Memory B cell (primary cell): ENCODE measurements at regions not wholly inside any gene's neighbourhood (a gene's known extent, or its start where the extent isn't known, plus 50 kb on each side); places are given as distances from the start of the nearest gene placed in this dataset.

Source experiments
- ATAC-seq: fragments of 150-1000 bp; cut with Tn5 transposase; 2 replicates; pipeline ENCODE4 v1.10.0; 2021; ENCODE audit warnings: low read depth, mild to moderate bottlenecking, moderate library complexity
- DNase-seq, 2 donors: peaks; one replicate each; pipeline ENCODE4 v3.0.0; 2022; ENCODE audit warnings: low spot score in 2 of 2
- H3K27ac Mint-ChIP-seq: one replicate; pipeline ENCODE4 v1.8.0; 2022; ENCODE audit warnings: mild to moderate bottlenecking, moderate library complexity, mixed read lengths
- H3K27me3 Mint-ChIP-seq: one replicate; pipeline ENCODE4 v1.8.0; 2022; ENCODE audit warnings: mixed read lengths
- H3K36me3 Mint-ChIP-seq: one replicate; pipeline ENCODE4 v1.8.0; 2022; ENCODE audit warnings: mild to moderate bottlenecking, mixed read lengths
- H3K4me1 Mint-ChIP-seq: one replicate; pipeline ENCODE4 v1.8.0; 2022; ENCODE audit warnings: mixed read lengths
- H3K4me3 Mint-ChIP-seq: one replicate; pipeline ENCODE4 v1.8.0; 2022; ENCODE audit warnings: mild to moderate bottlenecking, moderate library complexity, mixed read lengths
- H3K9me3 Mint-ChIP-seq: one replicate; pipeline ENCODE4 v1.8.0; 2022; ENCODE audit warnings: mixed read lengths

GRCh38 chr12:115362339-115362976, 678.5 kb upstream of the TBX3 start:
- no peak overlapping the region for H3K4me3 Mint-ChIP-seq
- peaks cover 3% of the 10 kb centered on the region for H3K27me3 Mint-ChIP-seq
- no peaks in the 10 kb centered on the region for H3K4me1 Mint-ChIP-seq
- ATAC-seq (no peak), DNase-seq (no peak)
- no peak overlapping the region for H3K27ac Mint-ChIP-seq
- no peaks in the 10 kb centered on the region for H3K36me3 Mint-ChIP-seq
- peaks cover 4% of the 10 kb centered on the region for H3K9me3 Mint-ChIP-seq

GRCh38 chr12:115357681-115358080, 673.7 kb upstream of the TBX3 start:
- ATAC-seq (no peak), DNase-seq (no peak)
- no peaks in the 10 kb centered on the region for H3K9me3 Mint-ChIP-seq
- H3K4me1 Mint-ChIP-seq = no peaks in the 10 kb centered on the region
- H3K4me3 Mint-ChIP-seq = no peak overlapping the region
- no peaks in the 10 kb centered on the region for H3K27me3 Mint-ChIP-seq
- H3K36me3 Mint-ChIP-seq = no peaks in the 10 kb centered on the region
- no peak overlapping the region for H3K27ac Mint-ChIP-seq

GRCh38 chr12:115355301-115355700, 671.3 kb upstream of the TBX3 start:
- ATAC-seq (no peak), DNase-seq (no peak)
- H3K36me3 Mint-ChIP-seq = no peaks in the 10 kb centered on the region
- H3K27me3 Mint-ChIP-seq = no peaks in the 10 kb centered on the region
- no peak overlapping the region for H3K4me3 Mint-ChIP-seq
- no peak overlapping the region for H3K27ac Mint-ChIP-seq
- H3K9me3 Mint-ChIP-seq = no peaks in the 10 kb centered on the region
- H3K4me1 Mint-ChIP-seq = no peaks in the 10 kb centered on the region

GRCh38 chr12:115354007-115354890, 670.3 kb upstream of the TBX3 start:
- H3K27ac Mint-ChIP-seq = no peak overlapping the region
- no peaks in the 10 kb centered on the region for H3K4me1 Mint-ChIP-seq
- H3K4me3 Mint-ChIP-seq = no peak overlapping the region
- DNase-seq (no peak), ATAC-seq (no peak)
- H3K36me3 Mint-ChIP-seq = no peaks in the 10 kb centered on the region
- H3K9me3 Mint-ChIP-seq = no peaks in the 10 kb centered on the region
- no peaks in the 10 kb centered on the region for H3K27me3 Mint-ChIP-seq

- H3K9me3 Mint-ChIP-seq = no peaks in the 10 kb centered on the region
- no peak overlapping the region for H3K4me3 Mint-ChIP-seq
- no peaks in the 10 kb centered on the region for H3K4me1 Mint-ChIP-seq
- no peaks in the 10 kb centered on the region for H3K36me3 Mint-ChIP-seq
- DNase-seq = no peak
- no peak overlapping the region for H3K27ac Mint-ChIP-seq
- H3K27me3 Mint-ChIP-seq = no peaks in the 10 kb centered on the region
- no peak for ATAC-seq
Measured at GRCh38 chr12:115353467-115353866, 669.5 kb upstream of the TBX3 start.

- no peak overlapping the region for H3K4me3 Mint-ChIP-seq
- no peak for ATAC-seq
- DNase-seq = no peak
- no peaks in the 10 kb centered on the region for H3K27me3 Mint-ChIP-seq
- no peaks in the 10 kb centered on the region for H3K9me3 Mint-ChIP-seq
- no peaks in the 10 kb centered on the region for H3K4me1 Mint-ChIP-seq
- H3K27ac Mint-ChIP-seq = no peak overlapping the region
- H3K36me3 Mint-ChIP-seq = no peaks in the 10 kb centered on the region
Measured at GRCh38 chr12:115351514-115352077, 667.6 kb upstream of the TBX3 start.

- ATAC-seq (no peak), DNase-seq (no peak)
- Mint-ChIP-seq H3K36me3 (no peaks in the 10 kb centered on the region), H3K27me3 (no peaks in the 10 kb centered on the region), H3K4me3 (no peak overlapping the region), H3K4me1 (no peaks in the 10 kb centered on the region), H3K9me3 (peaks cover 2% of the 10 kb centered on the region), H3K27ac (no peak overlapping the region)
Measured at GRCh38 chr12:115349711-115350110, 665.7 kb upstream of the TBX3 start.

- Mint-ChIP-seq H3K9me3 (peaks cover 2% of the 10 kb centered on the region), H3K36me3 (no peaks in the 10 kb centered on the region), H3K4me3 (no peak overlapping the region), H3K4me1 (no peaks in the 10 kb centered on the region), H3K27ac (no peak overlapping the region), H3K27me3 (no peaks in the 10 kb centered on the region)
- DNase-seq (no peak), ATAC-seq (no peak)
Measured at GRCh38 chr12:115348301-115348700, 664.3 kb upstream of the TBX3 start.

GRCh38 chr12:115343601-115344000, 659.6 kb upstream of the TBX3 start:
- Mint-ChIP-seq H3K36me3 (no peaks in the 10 kb centered on the region), H3K9me3 (peaks cover 4% of the 10 kb centered on the region), H3K27ac (no peak overlapping the region), H3K4me3 (no peak overlapping the region), H3K27me3 (no peaks in the 10 kb centered on the region), H3K4me1 (no peaks in the 10 kb centered on the region)
- ATAC-seq (no peak), DNase-seq (no peak)

GRCh38 chr12:115343008-115343407, 659.0 kb upstream of the TBX3 start:
- H3K27me3 Mint-ChIP-seq = no peaks in the 10 kb centered on the region
- no peak overlapping the region for H3K4me3 Mint-ChIP-seq
- peaks cover 4% of the 10 kb centered on the region for H3K9me3 Mint-ChIP-seq
- no peaks in the 10 kb centered on the region for H3K4me1 Mint-ChIP-seq
- no peak overlapping the region for H3K27ac Mint-ChIP-seq
- ATAC-seq (no peak), DNase-seq (no peak)
- H3K36me3 Mint-ChIP-seq = no peaks in the 10 kb centered on the region

- Mint-ChIP-seq H3K36me3 (no peaks in the 10 kb centered on the region), H3K4me1 (no peaks in the 10 kb centered on the region), H3K27ac (no peak overlapping the region), H3K9me3 (peaks cover 4% of the 10 kb centered on the region), H3K27me3 (no peaks in the 10 kb centered on the region), H3K4me3 (no peak overlapping the region)
- DNase-seq (no peak), ATAC-seq (no peak)
Measured at GRCh38 chr12:115341442-115341841, 657.5 kb upstream of the TBX3 start.

- H3K27me3 Mint-ChIP-seq = no peaks in the 10 kb centered on the region
- DNase-seq = no peak
- no peaks in the 10 kb centered on the region for H3K36me3 Mint-ChIP-seq
- ATAC-seq = no peak
- no peaks in the 10 kb centered on the region for H3K4me1 Mint-ChIP-seq
- no peak overlapping the region for H3K27ac Mint-ChIP-seq
- H3K4me3 Mint-ChIP-seq = no peak overlapping the region
- H3K9me3 Mint-ChIP-seq = peaks cover 5% of the 10 kb centered on the region
Measured at GRCh38 chr12:115338566-115339294, 654.8 kb upstream of the TBX3 start.

GRCh38 chr12:115337693-115338543, 653.9 kb upstream of the TBX3 start:
- no peak for ATAC-seq
- no peak overlapping the region for H3K27ac Mint-ChIP-seq
- no peak overlapping the region for H3K4me3 Mint-ChIP-seq
- H3K9me3 Mint-ChIP-seq = peaks cover 5% of the 10 kb centered on the region
- no peaks in the 10 kb centered on the region for H3K4me1 Mint-ChIP-seq
- no peak for DNase-seq
- no peaks in the 10 kb centered on the region for H3K36me3 Mint-ChIP-seq
- no peaks in the 10 kb centered on the region for H3K27me3 Mint-ChIP-seq
